ENCODE measurements at regions not wholly inside any gene's neighbourhood (a gene's known extent, or its start where the extent isn't known, plus 50 kb on each side); places are given as distances from the start of the nearest gene placed in this dataset.

- TF ChIP-seq CTCF (optimal IDR thresholded peaks at IDR 0.05 in 1 of 3, IDR thresholded peaks at IDR 0.05 in 1 of 3, conservative IDR thresholded peaks at IDR 0.05 in 1 of 3; ENCODE audit: extremely low read depth in 1 of 3, insufficient read depth in 2 of 3, low read length in 3 of 3) (no peak), EZH2 (IDR thresholded peaks at IDR 0.05; ENCODE audit: low read length) (no peak)
These were observed 229.6 kb upstream of the SYT4 start for GRCh38 chr18:43506935-43507334.

Measured in keratinocyte (primary cell).